HG03432 (cell line): ENCODE measurements at regions not wholly inside any gene's neighbourhood (a gene's known extent, or its start where the extent isn't known, plus 50 kb on each side); places are given as distances from the start of the nearest gene placed in this dataset.

ENCODE experiments used
- ATAC-seq: cut with Tn5 transposase; IDR thresholded peaks from one replicate; pipeline ENCODE4 v1.9.1; 2021; ENCODE audit warnings: mild to moderate bottlenecking, moderate library complexity; ENCODE audit not compliant: unreplicated experiment

GRCh38 chr12:111224186-111225066 lies 144.5 kb downstream of the PHETA1 start:
- no peak for ATAC-seq

- no peak for ATAC-seq
These were observed 146.4 kb downstream of the PHETA1 start for GRCh38 chr12:111222523-111222922.

- ATAC-seq, result no peak
These were observed 146.9 kb downstream of the PHETA1 start for GRCh38 chr12:111222027-111222414.

- ATAC-seq, result no peak
These were observed 147.6 kb downstream of the PHETA1 start for GRCh38 chr12:111221062-111222026.

GRCh38 chr12:111220363-111220762 lies 148.5 kb downstream of the PHETA1 start:
- no peak for ATAC-seq

- ATAC-seq, result no peak
These were observed 149.5 kb downstream of the PHETA1 start for GRCh38 chr12:111219440-111219839.

GRCh38 chr12:111218499-111218898 lies 150.4 kb downstream of the PHETA1 start:
- no peak for ATAC-seq

- ATAC-seq, result no peak
These were observed 152.3 kb downstream of the PHETA1 start for GRCh38 chr12:111216387-111217159.

- no peak for ATAC-seq
These were observed 153.0 kb downstream of the PHETA1 start for GRCh38 chr12:111215881-111216280.

- no peak for ATAC-seq
These were observed 154.5 kb downstream of the PHETA1 start for GRCh38 chr12:111214401-111214800.

- no peak for ATAC-seq
These were observed 155.3 kb downstream of the PHETA1 start for GRCh38 chr12:111213561-111213960.

GRCh38 chr12:111212814-111213456 lies 156.0 kb downstream of the PHETA1 start:
- no peak for ATAC-seq

GRCh38 chr12:111211910-111212757 lies 156.8 kb downstream of the PHETA1 start:
- no peak for ATAC-seq

- ATAC-seq, result no peak
These were observed 159.1 kb downstream of the PHETA1 start for GRCh38 chr12:111209811-111210210.

- ATAC-seq, result no peak
These were observed 161.1 kb downstream of the PHETA1 start for GRCh38 chr12:111207761-111208160.

- ATAC-seq, result no peak
These were observed 164.1 kb downstream of the PHETA1 start for GRCh38 chr12:111204788-111205241.

GRCh38 chr12:111203969-111204368 lies 164.9 kb downstream of the PHETA1 start:
- no peak for ATAC-seq

GRCh38 chr12:111203446-111203845 lies 165.4 kb downstream of the PHETA1 start:
- no peak for ATAC-seq

GRCh38 chr12:111202237-111202915 lies 166.5 kb downstream of the PHETA1 start:
- ATAC-seq, result no peak
